HEK293T (cell line): ENCODE measurements at regions not wholly inside any gene's neighbourhood (a gene's known extent, or its start where the extent isn't known, plus 50 kb on each side); places are given as distances from the start of the nearest gene placed in this dataset.

Experiments used
- CTCF ChIA-PET: fragments of 350-600 bp; formaldehyde crosslinking; extraction: SDS; loops from one replicate; lab custom pipeline; 2021; ENCODE audit warnings: antibody characterized with exemption, inconsistent platforms; lab: Yijun Ruan, JAX
- POLR2A ChIA-PET: fragments of 350-600 bp; formaldehyde crosslinking; extraction: SDS; loops from one replicate; lab custom pipeline; 2020; ENCODE audit warnings: antibody characterized with exemption, inconsistent platforms; lab: Yijun Ruan, JAX
- DNase-seq: peaks from one replicate; pipeline ENCODE4 v3.0.0; 2012; ENCODE audit warnings: mixed read lengths; ENCODE audit errors: extremely low spot score
- ARNT ChIP-seq: fragments of 450-650 bp; IDR thresholded peaks from 2 replicates; pipeline ENCODE4 v1.6.1; 2017; ENCODE audit warnings: mild to moderate bottlenecking
- BHLHE40 ChIP-seq: fragments of 450-650 bp; IDR thresholded peaks from 2 replicates; pipeline ENCODE4 v1.6.1; 2016; ENCODE audit warnings: mild to moderate bottlenecking, moderate library complexity, borderline replicate concordance
- CTBP1 ChIP-seq: fragments of 450-650 bp; IDR thresholded peaks from 2 replicates; pipeline ENCODE4 v1.6.1; 2016; ENCODE audit warnings: borderline replicate concordance
- ELF4 ChIP-seq: fragments of 450-650 bp; IDR thresholded peaks from 2 replicates; pipeline ENCODE4 v1.6.1; 2017; ENCODE audit warnings: antibody characterized with exemption
- FOXA1 ChIP-seq: fragments of 450-650 bp; IDR thresholded peaks from 2 replicates; pipeline ENCODE4 v1.6.1; 2016; ENCODE audit warnings: mild to moderate bottlenecking
- FOXK2 ChIP-seq: fragments of 450-650 bp; IDR thresholded peaks from 2 replicates; pipeline ENCODE4 v1.6.1; 2016; ENCODE audit warnings: mild to moderate bottlenecking
- FOXM1 ChIP-seq: fragments of 450-650 bp; IDR thresholded peaks from 2 replicates; pipeline ENCODE4 v1.6.1; 2017; ENCODE audit warnings: mild to moderate bottlenecking, borderline replicate concordance
- HDGF ChIP-seq: fragments of 450-650 bp; IDR thresholded peaks from 2 replicates; pipeline ENCODE4 v1.6.1; 2017; ENCODE audit warnings: antibody characterized with exemption, borderline replicate concordance
- L3MBTL2 ChIP-seq: fragments of 450-650 bp; conservative IDR thresholded peaks from 2 replicates; pipeline ENCODE4 v1.6.1; 2016; ENCODE audit warnings: mild to moderate bottlenecking
- LEF1 ChIP-seq: fragments of 450-650 bp; IDR thresholded peaks from 2 replicates; pipeline ENCODE4 v1.6.1; 2017; ENCODE audit warnings: mild to moderate bottlenecking, borderline replicate concordance
- NFRKB ChIP-seq: fragments of 450-650 bp; IDR thresholded peaks from 2 replicates; pipeline ENCODE4 v1.6.1; 2016; ENCODE audit warnings: mild to moderate bottlenecking, moderate library complexity
- PKNOX1 ChIP-seq: fragments of 450-650 bp; IDR thresholded peaks from 2 replicates; pipeline ENCODE4 v1.6.1; 2016
- SP1 ChIP-seq: fragments of 450-650 bp; IDR thresholded peaks from 2 replicates; pipeline ENCODE4 v1.6.1; 2017
- SUZ12 ChIP-seq: fragments of 450-650 bp; IDR thresholded peaks from 2 replicates; pipeline ENCODE4 v1.6.1; 2016; ENCODE audit warnings: mild to moderate bottlenecking
- TARDBP ChIP-seq: fragments of 450-650 bp; IDR thresholded peaks from 2 replicates; pipeline ENCODE4 v1.6.1; 2016
- ZNF384 ChIP-seq: fragments of 450-650 bp; IDR thresholded peaks from 2 replicates; pipeline ENCODE4 v1.6.1; 2016

- no peak for DNase-seq
- no peak for TF ChIP-seq ARNT
- no peak for TF ChIP-seq FOXK2
- no peak for TF ChIP-seq L3MBTL2
- TF ChIP-seq HDGF = no peak
- TF ChIP-seq CTBP1 = no peak
- no peak for TF ChIP-seq PKNOX1
- no peak for TF ChIP-seq FOXM1
- TF ChIP-seq FOXA1 = no peak
- TF ChIP-seq TARDBP = no peak
- TF ChIP-seq NFRKB = no peak
- no peak for TF ChIP-seq LEF1
- POLR2A ChIA-PET = no interaction called here
- CTCF ChIA-PET = no interaction called here
Measured at GRCh38 chr14:98208211-98208611, 1063.8 kb downstream of the BCL11B start.

DNA sequence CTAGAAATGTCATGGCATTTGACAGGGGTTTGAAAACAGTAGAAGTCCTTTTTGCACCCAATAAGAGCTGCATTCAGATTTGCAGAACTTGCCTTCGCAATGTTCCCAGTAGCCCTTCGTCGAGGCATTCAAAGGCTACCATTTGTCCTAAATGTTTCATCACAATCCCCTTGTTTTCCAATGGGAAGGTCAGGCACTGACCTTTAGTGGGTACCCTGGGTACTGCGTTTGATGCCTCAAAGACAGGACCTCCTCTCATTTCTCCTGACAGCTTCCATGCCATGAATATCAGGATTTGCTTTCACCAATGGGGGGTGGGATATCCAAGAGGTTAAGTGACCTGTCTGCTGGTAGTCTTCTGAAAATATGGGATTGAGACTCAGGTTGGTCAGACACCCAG is 1063.1 kb downstream of the BCL11B start:
- CTCF ChIA-PET = no interaction called here

GRCh38 chr14:98210045-98210672 is 1061.8 kb downstream of the BCL11B start:
- no peak for TF ChIP-seq PKNOX1
- no peak for TF ChIP-seq FOXM1
- no peak for TF ChIP-seq BHLHE40
- no peak for TF ChIP-seq FOXK2
- TF ChIP-seq FOXA1 = no peak
- no peak for TF ChIP-seq SUZ12
- no peak for TF ChIP-seq HDGF
- POLR2A ChIA-PET = no interaction called here
- CTCF ChIA-PET = no interaction called here
- DNase-seq = no peak

More for the DNA sequence above, 1063.1 kb downstream of the BCL11B start:
- no peak for TF ChIP-seq LEF1
- no peak for TF ChIP-seq FOXA1
- TF ChIP-seq ELF4 = no peak
- no peak for TF ChIP-seq TARDBP
- TF ChIP-seq BHLHE40 = no peak
- TF ChIP-seq FOXK2 = no peak
- no peak for TF ChIP-seq HDGF
- TF ChIP-seq NFRKB = no peak
- DNase-seq = no peak
- POLR2A ChIA-PET = no interaction called here

- DNase-seq = no peak
- ChIA-PET POLR2A (no interaction called here), CTCF (no interaction called here)
- TF ChIP-seq ELF4 (no peak), BHLHE40 (no peak), CTBP1 (no peak), PKNOX1 (no peak)
Measured at GRCh38 chr14:98217530-98217929, 1054.5 kb downstream of the BCL11B start.

GRCh38 chr14:98218218-98218617 is 1053.8 kb downstream of the BCL11B start:
- TF ChIP-seq ELF4 (no peak), ZNF384 (no peak), FOXM1 (no peak), FOXA1 (no peak), SUZ12 (no peak), PKNOX1 (no peak), ARNT (no peak), L3MBTL2 (no peak), HDGF (no peak), CTBP1 (no peak), SP1 (no peak), NFRKB (no peak), FOXK2 (no peak), TARDBP (no peak), BHLHE40 (no peak)
- DNase-seq = no peak
- CTCF ChIA-PET = no interaction called here
- POLR2A ChIA-PET = no interaction called here

- POLR2A ChIA-PET = no interaction called here
- TF ChIP-seq FOXM1 = no peak
- TF ChIP-seq ARNT = no peak
- no peak for TF ChIP-seq PKNOX1
- no peak for TF ChIP-seq FOXA1
- no peak for TF ChIP-seq SUZ12
- TF ChIP-seq CTBP1 = no peak
- no peak for TF ChIP-seq SP1
- TF ChIP-seq FOXK2 = no peak
- no peak for TF ChIP-seq BHLHE40
- no peak for TF ChIP-seq L3MBTL2
- no peak for TF ChIP-seq TARDBP
- no peak for TF ChIP-seq LEF1
- no peak for TF ChIP-seq NFRKB
- no peak for TF ChIP-seq ELF4
- TF ChIP-seq ZNF384 = no peak
- no peak for TF ChIP-seq HDGF
- CTCF ChIA-PET = no interaction called here
- no peak for DNase-seq
Measured at GRCh38 chr14:98219638-98220037, 1052.4 kb downstream of the BCL11B start.
